RPMI7951 (cell line): ENCODE measurements at regions not wholly inside any gene's neighbourhood (a gene's known extent, or its start where the extent isn't known, plus 50 kb on each side); places are given as distances from the start of the nearest gene placed in this dataset.

Experiments
- DNase-seq: peaks from one replicate; pipeline ENCODE4 v3.0.0-alpha.2; 2012; ENCODE audit warnings: low read depth

DNA sequence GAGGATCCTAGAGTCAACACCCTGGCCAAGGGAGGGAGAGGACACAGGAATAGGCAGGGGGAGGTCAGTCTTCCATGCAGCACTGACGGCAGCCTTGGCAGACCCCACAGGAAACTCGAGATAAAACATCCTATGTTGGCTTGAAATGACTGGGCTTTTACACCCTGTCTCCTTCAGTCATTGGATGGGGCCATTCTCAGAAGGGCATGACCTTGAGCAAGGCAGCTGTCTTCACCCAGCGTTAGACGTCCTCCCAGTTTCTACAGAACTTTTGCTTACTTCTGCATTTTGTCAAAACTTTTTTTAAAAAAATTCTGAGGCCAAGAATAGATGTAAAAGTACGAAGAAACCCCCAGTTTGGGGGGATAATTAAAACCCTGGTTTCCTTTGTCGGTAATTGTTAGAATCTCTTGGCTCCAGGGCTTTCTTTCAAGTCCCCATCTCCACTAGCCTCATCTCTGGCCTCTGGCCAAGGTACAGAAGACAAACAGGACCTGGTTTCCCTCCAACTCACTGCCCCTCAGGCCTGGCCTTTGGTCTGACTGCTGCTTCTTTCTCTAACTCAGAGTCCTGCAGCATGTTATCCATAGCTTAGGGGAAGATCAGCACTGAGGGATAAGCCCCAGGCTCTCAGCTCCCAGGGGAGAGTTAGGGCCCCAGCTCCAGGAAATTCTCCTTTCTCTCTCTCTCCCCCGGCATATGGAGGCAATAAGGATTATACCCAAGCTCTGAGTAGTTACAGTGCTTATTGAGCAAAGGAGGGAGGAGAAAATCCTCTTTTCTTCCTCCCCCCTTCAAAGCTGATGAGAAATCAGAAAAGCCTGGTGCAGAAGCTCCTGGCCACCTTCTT is 51.6 kb upstream of the KCND3 start:
- no peak for DNase-seq

GRCh38 chr1:112043901-112044300 is 54.4 kb upstream of the KCND3 start:
- DNase-seq, result no peak

- DNase-seq, result no peak
These were observed 55.3 kb upstream of the KCND3 start for GRCh38 chr1:112044745-112045144.

- DNase-seq, result no peak
These were observed 57.2 kb upstream of the KCND3 start for GRCh38 chr1:112046630-112047029.

DNA sequence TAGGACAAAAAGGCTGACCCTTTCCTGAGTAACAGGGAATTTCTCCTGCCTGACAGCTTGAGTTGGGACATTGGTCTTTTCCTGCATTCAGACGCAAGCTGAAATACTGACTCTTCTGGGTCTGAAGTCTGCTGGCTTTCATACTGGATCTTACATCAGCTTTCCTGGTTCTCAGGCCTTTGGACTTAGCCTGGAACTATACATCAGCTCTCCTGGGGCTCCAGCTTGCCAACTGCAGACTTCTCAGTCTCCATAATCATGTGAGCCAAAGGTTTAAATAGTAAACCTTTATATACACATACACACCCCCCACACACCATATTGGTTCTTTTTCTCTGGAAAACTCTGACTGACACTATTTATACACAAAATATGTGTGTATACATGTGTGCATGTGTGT is 59.0 kb upstream of the KCND3 start:
- DNase-seq, result no peak

DNA sequence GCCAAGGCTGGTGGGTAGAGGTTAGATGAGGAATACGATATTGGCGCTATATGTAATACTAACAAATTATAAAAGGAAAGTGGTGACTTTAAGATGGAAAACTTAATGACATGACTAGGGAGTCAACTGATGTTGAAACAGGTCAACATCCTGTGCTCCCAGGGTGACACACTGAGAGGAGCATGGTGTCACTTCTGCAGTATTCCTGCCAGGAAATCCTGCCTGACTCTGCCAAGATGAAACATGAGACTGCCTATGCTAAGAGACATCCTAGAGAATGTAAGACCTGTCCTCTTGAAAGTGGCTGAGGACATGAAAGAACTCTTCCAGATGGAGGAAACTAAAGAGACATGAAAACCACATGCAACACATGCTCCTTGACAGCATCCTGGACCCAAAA is 65.0 kb upstream of the KCND3 start:
- DNase-seq, result peak; percentile 8

DNA sequence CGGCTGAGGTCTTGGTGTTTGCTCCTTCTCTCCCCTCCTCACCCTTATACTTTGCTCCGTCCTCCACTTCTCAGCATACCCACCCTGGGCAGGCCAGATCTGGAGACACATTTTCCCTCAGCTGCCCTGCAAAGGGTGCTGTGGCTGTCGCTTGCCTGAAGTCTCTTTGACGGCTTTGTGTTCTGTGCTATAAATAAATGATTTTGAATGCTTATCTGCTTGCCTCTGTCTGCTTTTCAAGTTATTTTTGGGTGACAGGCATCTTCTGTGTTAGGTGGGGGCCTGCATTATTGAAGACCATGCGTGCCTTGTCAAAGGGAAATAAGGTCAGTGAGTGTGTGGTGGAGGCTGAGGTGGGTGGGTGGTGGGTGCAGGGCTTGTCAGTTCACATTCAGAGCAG is 66.9 kb upstream of the KCND3 start:
- no peak for DNase-seq

- DNase-seq, result no peak
These were observed 68.3 kb upstream of the KCND3 start for GRCh38 chr1:112057736-112058135.

DNA sequence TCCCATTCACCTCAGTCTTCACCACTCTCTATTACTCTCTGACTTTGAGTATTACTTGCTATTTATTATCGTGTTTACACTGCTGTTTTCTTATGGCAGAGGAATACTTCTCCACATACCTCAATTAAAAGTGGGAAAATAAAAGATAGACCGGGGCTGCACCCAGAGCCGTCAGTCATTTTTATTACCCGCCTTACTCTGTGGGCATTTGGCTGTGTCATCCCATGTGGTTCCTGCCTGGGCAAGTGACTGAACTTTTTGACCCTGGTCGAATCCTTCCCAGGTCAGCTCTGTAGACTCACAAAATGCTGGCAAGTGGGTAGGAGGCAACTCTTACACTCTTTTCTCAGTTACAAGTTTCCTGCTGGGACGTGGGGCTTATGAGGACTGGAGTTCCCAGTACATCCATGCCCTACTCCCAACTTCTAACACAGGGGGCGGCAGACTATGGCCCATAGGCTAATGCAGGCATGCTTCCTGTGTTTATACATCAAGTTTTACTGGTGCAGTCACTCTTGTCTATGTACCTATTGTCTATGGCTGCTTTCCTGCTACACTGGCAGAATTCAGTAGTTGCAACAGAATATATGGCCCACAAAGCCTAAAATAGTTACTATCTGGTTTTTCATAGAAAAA is 69.5 kb upstream of the KCND3 start:
- no peak for DNase-seq

DNA sequence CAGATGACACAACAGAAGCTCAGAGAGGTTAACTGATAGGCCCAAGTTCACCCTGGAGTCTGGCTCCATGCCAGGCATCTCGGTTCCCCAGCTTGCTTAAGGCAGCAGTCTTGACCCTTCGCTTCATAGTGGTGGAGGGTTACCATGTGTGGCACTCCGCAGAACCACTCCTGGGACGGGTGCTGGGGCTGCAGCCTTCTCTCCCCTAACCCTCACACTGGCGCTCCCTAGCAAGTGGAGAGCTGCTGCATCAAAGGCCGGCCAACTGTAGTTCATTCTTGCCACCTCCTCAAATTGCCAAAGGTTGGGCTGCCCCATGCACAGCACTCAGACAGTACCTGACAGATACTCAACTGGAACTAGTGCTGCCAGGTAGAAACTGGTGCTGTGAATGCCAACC is 70.2 kb upstream of the KCND3 start:
- no peak for DNase-seq

- DNase-seq, result no peak
These were observed 70.8 kb upstream of the KCND3 start for GRCh38 chr1:112060261-112060660.

DNA sequence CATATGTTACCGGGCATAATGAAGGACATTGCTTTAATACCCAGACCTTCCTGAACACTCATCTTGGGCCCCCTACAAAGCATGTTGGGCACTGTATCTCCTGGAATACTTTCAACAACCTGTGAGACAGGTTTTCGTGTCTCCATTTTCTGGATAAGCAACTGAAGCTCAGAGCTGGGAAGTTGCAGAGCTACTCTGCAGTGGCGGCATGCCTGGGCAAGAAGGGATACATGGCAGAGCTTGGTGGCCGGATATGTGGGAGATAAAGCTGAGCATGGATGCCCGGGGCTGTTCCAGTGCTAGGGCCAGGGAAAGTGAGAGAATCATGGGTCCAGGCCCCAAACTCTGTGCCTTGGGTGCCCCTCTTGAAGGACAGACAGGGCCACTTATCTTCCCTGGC is 71.6 kb upstream of the KCND3 start:
- no peak for DNase-seq

- DNase-seq, result peak; percentile 50
These were observed 72.4 kb upstream of the KCND3 start for GRCh38 chr1:112061901-112062320.

DNA sequence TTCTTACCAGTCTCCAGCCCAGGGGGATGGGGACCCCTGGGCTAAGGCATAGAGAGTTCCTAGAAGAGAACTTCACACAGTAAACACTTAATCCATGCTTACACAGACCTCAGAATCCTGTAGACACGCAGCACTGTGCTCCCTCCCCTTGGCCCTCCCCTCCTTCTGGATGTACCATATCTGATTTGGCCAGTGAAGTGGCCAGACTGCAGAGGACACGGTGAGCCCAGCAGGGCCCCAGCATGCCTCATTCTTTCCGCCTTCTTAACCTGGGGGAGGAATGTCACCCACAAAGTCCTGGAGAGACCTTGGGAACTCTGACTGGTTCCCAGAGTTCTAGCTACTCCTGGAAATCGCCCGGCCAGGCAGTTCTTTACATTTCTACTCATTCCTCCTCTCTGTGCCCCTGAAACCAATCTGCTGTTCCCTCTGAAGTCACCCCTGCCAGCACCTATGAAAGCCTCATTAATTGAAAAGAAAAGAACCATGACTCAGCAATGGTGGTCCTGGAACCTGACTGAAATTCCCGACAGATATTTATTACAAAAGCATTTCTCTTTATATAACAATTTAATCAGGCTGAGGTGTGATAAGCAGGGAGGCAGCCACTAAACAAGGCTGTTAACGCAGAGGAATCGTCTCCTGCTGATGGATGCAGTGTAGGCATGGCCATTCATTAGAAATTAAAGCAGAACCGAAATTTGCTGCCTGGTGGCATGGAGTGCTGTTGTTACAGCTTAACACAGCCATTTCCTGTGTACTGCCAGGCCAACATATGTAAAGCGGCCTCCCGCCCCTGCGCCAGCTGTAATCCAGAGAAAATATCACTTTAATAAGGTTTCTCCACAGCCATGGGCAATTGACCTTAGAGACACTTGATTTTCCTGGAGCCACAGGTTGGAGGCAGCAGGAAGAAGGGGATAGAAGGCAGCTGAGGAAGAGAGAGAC is 74.6 kb upstream of the KCND3 start:
- DNase-seq, result no peak

- no peak for DNase-seq
These were observed 78.5 kb upstream of the KCND3 start for GRCh38 chr1:112067989-112068388.

GRCh38 chr1:112070677-112071076 is 81.2 kb upstream of the KCND3 start:
- no peak for DNase-seq

- DNase-seq, result peak; percentile 18
These were observed 85.2 kb upstream of the KCND3 start for GRCh38 chr1:112074711-112075110.

- no peak for DNase-seq
These were observed 86.1 kb upstream of the KCND3 start for GRCh38 chr1:112075566-112075965.

DNA sequence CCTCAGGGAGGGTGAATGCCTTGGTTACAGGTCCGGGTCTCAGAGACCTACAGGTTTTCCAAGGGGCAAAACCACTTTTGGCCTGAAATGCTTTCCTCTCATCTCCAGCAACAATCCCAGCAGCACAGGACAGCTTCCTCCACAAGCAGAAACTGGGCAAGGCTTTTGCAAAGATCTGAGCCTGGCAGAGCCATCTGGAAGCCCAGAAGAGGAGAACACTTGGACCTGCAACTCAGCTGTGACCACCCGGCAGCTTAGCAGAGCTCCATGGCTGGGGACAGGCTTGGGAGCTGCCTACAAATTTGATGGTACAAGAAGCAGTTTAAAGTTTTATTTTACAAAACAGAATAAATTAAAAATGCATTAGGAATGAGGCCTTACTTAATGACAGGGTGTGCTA is 90.0 kb upstream of the KCND3 start:
- no peak for DNase-seq

DNA sequence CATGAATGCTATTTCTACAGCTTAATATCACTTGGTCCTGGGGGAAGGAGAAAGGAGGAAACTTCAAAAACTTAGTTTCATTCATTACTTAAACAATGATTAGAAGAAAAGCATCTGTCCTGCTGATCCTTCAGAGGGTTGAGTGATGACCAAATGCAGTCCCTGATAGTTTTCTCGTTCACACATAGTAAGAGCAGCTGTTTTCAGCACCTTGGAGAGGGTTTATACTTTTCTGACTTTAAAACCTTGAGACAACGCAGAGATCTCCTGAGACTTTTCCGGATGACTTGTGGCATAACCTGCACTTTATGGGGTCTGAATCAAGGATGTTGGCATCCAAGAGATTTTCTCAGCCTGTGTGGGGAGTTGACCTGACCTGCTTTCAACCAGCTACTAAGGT is 94.0 kb upstream of the KCND3 start:
- peak; percentile 27 for DNase-seq

GRCh38 chr1:112092656-112093371 is 103.3 kb upstream of the KCND3 start:
- DNase-seq, result no peak

GRCh38 chr1:112093372-112093694 is 103.9 kb upstream of the KCND3 start:
- no peak for DNase-seq
